H1 (cell line): ENCODE measurements at regions not wholly inside any gene's neighbourhood (a gene's known extent, or its start where the extent isn't known, plus 50 kb on each side); places are given as distances from the start of the nearest gene placed in this dataset.

Source experiments
- E2F6 ChIP-seq: IDR thresholded peaks from 2 replicates; pipeline ENCODE4 v1.6.1; 2012; ENCODE audit warnings: inconsistent platforms
- EGR1 ChIP-seq: IDR thresholded peaks from 2 replicates; pipeline ENCODE4 v1.6.1; 2011; ENCODE audit warnings: low read depth, low read length, borderline replicate concordance
- EZH2 ChIP-seq: fragments of 200-600 bp; sonication (generic); IDR thresholded peaks from 2 replicates; pipeline ENCODE4 v1.7.1; 2012; ENCODE audit warnings: low read depth, mild to moderate bottlenecking, moderate library complexity, low read length, inconsistent platforms; ENCODE audit not compliant: severe bottlenecking

GRCh38 chr1:198079432-198079951, 77.3 kb upstream of the NEK7 start (continued):
- TF ChIP-seq EZH2 = no peak
- TF ChIP-seq E2F6 = no peak
- TF ChIP-seq EGR1 = no peak
